Skeletal muscle cell (primary cell): ENCODE measurements at regions not wholly inside any gene's neighbourhood (a gene's known extent, or its start where the extent isn't known, plus 50 kb on each side); places are given as distances from the start of the nearest gene placed in this dataset.
"Not testable (repeated sequence)": the region's sequence is repeated elsewhere in the genome, so short reads cannot be mapped to it uniquely, and the experiment has no call there.

Experiments used
- DNase-seq: peaks from one replicate; pipeline ENCODE4 v3.0.0-alpha.2; 2010; ENCODE audit warnings: low read depth
- H3K4me3 ChIP-seq: 2 replicates; pipeline ENCODE4 v1.5.1; 2011; ENCODE audit warnings: low read depth, mild to moderate bottlenecking, control low read depth, low read length, moderate library complexity

DNA sequence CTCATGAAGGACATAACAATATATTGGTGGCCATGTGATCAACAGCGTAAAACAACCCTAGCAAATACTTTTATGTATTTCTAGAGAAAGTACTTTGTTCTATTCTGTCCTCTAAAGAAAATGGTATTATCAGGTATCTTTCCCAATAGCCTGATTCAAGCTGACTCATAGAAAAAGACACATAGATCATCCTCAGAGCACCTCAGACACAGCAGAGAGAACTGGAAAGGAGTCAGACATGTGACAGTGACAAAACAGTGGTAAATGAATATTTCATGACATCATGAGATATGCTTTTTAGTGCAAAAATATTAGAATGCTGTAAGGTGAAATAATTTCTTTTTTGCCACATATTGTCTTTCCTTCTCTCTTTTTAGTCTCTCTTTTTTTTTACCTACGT, 1355.0 kb upstream of the MAP3K7 start:
- no peak for DNase-seq
- H3K4me3 ChIP-seq, result no peak overlapping the region

DNA sequence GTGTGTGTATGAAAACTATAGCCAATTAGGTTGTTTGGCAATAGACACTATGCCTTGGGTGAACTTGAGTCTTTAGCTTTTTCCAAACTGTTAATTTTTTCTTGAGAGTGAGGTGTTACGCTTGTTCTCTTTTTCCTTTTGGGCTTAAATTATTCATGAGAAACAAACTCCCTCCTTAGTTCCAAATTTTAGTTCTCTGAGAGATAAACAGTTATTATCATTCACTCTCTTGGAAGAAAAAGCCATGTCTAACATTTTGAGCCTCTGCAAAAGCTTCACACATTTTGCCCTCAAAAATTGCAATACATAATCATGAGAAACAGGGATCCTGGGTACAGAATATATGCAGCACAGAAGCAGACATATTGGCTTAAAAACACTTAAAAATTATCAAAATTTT, 1353.9 kb upstream of the MAP3K7 start:
- no peak overlapping the region for H3K4me3 ChIP-seq
- no peak for DNase-seq

DNA sequence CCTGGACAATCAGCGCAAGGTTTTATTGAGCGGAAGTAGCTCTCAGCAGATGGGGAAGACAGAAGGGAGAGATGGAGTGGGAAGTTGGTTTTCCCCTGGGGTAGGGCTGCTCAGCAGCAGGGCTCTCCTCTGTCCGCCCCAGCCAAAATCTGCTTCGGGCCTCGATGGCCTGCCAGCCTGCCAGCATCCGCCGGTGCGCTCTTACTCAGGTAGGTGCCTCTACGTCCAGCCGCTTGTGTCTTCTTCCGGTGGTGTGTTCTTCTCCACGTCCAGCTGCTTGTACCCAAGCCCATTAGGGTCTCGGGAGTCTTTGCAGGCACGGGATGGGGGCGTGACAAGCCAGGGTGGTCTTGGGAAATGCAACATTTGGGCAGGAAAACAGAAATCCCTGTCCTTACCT, 1340.0 kb upstream of the MAP3K7 start:
- no peak overlapping the region for H3K4me3 ChIP-seq
- DNase-seq, result no peak

DNA sequence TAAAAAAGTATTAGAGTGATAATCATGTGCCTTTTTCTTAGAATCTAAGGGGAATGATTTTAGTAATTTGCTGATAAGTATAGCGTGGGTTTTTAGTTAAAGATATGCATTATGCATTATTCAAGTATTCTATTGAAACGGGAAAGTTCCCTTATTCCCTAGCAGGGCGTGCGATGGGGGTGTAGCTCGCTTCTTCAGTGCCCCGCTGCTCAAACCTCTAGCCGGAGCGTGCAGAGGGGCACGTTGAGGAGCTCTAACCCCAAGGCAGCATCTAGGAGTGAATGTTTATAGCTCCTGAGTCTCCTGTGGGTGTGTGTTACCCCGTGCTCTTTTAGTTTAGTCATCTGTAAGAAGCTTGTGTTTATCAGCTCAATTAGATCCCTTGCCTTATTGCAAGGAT, 1339.5 kb upstream of the MAP3K7 start:
- H3K4me3 ChIP-seq, result no peak overlapping the region
- DNase-seq, result no peak

DNA sequence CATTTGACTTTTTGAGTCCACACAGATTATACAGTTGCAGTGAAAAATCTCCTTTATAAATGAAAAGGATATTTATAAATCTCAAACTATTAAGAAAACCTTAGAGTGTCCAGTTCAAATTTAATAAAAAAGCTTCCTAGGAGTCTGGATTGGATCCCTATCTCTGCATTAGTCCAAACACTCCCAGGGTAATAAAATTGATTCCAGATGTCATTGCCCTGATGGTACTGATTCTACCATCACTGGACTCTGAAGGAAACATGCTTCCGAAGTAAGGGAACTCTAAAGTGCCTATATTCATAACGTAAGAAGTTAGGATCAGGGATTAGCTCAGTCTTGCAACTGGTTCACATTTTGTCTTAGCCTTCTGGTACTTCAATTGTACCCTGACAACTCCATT, 1325.1 kb upstream of the MAP3K7 start:
- no peak for DNase-seq
- no peak overlapping the region for H3K4me3 ChIP-seq

DNA sequence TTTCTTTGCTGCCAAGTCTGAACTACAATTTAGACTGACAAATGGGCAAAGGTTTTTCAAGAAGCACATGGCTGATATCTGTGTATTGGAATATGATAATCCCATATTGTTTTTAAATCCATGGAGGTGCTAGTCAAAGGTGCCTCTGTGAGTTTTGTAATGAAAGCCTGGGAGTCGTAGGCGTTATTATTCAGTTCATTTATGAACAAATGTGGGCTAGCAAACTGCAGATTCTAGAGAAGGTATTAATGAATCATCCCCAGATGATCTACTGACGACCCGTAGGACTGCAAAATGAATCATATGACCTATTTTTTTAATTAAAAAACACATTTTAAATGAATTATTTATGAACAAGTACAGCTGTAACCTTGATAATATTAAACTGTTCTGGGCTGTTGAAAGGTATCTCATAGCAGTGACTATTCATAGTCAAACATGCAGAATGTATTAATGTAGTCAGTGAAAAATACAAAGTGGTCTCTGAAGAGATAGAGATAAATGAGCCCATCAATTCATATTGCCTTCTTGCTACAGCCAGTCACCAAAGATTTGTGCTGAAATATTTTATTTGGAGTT, 1317.8 kb upstream of the MAP3K7 start:
- DNase-seq, result no peak
- no peak overlapping the region for H3K4me3 ChIP-seq

DNA sequence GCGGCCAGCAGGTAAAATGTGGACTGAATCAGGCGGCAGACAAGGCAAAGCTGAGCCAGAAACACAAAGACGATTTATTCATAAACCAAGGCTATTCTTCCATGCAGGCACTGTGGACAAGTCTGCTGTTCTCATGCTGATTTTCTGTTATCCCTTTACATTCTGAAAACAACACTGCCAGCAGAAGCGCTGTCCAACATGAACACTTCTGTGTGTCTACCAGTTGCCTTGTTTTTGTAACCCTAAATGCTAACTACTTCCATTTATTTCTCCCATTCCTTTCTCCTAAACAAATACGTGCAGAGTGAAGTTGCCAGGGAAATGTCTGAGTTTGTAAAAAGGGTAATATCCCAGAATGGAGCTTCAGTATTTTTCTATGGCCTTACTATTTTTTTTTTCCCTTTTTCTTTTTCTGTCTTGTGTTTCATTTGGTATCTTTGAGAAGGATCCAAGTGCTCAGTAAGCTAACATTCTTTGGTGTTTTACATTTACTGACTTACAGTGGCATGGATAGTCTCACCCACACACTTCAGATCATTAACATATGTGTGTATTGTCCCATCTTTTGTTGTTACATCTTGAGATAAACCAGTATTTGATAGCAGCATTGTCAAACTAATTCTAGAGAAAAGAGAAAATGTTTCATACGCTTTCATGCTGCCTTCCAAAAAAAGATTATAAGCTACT, 1308.9 kb upstream of the MAP3K7 start:
- H3K4me3 ChIP-seq, result no peak overlapping the region
- DNase-seq, result no peak

DNA sequence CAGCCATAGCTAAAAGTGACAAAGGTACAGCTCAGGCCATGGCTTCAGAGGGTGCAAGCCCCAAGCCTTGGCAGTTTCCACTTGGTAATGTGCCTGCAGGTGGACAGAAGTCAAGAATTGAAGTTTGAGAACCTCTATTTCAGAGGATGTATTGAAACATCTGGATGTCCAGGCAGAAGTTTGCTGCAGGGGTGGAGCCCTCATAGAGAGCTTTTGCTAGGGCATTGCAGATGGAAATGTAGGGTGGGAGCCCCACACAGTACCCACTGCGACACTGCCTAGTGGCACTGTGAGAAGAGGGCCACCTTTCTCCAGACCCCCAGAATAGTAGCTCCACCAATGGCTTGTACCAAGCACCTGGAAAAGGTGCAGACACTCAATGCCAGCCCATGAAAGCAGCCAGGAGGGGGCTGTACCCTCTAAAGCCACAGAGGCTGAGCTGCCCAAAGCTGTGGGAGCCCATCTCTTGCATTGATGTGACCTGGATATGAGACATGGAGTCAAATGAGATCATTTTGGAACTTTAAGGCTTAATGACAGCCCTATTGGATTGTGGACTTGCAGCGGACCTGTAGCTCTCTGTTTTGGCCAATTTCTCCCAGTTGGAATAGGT, 1299.4 kb upstream of the MAP3K7 start:
- no peak overlapping the region for H3K4me3 ChIP-seq
- DNase-seq, result no peak

DNA sequence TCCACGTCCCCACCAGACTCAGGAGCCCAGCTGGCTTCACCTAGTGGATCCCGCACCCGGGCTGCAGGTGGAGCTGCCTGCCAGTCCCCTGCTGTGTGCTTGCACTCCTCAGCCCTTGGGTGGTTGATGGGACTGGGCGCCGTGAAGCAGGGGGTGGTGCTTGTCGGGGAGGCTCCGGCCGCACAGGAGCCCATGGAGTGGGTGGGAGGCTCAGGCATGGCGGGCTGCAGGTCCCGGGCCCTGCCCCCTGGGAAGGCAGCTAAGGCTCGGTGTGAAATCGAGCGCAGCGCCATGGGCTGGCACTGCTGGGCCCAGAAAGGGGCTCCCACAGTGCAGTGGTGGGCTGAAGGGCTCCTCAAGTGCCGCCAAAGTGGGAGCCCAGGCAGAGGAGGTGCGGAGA, 1294.9 kb upstream of the MAP3K7 start:
- not testable (repeated sequence) for H3K4me3 ChIP-seq, DNase-seq

DNA sequence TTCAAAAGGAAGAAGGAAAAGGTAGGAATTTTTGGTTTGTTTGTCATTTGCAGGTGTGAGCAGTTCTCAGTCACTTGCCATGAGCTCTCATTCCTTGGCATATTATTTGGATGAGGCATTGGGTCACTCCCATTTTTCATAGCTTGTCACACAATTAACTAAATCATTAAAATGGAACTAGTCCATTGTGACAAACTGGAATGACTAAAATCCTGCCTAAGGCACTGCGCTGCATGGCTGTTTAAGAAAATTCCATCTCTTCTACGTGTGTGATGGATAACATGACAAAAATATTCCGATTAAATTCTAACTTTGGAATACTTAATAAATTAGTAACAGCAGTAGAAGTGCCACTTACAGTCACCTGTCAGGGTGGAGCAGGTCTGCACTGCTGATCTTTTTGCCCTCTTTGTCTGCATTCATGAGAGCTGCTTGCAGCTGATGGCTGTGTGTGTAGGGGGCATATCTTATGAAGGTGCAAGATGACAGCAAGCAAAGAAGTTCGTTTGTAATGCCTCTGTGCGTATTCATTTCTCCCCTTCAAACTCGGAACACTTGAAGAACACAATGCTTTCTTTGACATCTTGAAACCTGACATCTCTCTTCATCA, 1292.6 kb upstream of the MAP3K7 start:
- H3K4me3 ChIP-seq, result no peak overlapping the region
- DNase-seq, result no peak

DNA sequence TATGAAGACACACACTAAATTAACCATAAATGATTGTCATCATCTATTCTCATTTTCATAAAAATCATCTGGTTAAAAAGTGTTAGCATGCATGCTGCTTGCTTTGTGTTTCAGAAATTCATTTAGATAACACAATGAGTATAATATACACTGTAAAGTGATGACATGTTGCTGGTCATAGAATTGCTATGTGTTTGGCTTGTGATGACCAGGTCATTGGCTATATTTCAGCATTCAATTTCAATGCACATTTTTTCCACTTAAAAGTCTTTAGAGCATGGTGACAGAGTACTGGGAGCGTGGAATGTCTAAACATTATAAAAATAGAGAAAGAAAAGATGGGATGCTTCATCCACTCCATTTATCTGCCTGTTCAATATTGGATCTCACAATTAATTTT, 1291.1 kb upstream of the MAP3K7 start:
- no peak overlapping the region for H3K4me3 ChIP-seq
- no peak for DNase-seq

DNA sequence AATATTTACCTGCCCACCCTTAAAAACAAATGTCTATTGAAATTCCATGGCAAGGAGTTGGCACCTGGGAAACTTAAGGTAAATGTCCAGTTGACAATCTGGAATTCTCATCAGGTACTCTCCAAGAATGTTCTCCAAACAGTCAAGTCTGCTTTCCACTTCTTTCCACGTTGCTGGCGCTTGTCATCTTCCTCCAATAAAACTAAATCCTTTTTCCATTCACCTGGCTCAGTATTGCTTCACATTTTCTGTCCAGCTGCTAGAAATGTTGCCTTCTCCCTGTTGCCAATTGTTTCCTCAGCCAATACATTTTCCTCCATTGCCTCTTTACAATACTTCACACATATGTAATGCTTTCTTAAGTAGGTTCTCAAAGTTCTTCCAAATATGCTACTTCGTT, 1288.1 kb upstream of the MAP3K7 start:
- DNase-seq, result no peak
- no peak overlapping the region for H3K4me3 ChIP-seq

DNA sequence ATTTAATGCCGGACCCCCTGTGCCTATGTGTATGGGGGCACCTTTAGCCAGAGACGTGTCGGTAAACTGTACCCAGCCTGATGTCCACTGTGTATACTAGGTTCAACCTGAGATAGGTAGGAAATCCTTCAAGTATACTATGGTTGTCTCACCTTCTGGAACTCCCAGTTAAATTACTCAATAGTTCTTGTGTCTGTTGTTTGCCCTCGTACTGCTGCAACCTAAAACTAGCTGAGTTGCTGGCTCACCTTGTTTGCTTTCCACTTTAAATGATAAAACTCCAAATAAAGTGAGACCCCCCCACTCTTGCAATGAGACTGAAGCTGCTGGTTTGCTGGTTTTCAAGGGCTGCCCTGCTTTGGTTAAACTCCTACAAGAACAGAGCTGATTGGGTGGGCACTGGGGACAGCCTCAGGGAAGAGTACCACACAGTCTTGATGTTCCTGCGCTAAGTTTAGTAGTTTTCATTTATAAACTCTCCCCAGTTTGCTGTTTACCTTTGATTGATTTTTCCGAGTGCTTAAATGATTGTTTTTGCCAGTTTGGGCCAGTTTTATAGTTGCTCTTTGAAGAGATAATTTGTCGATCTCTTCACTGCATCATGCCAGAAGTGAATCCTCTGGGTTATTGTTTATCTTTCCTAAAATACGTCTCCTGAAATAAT, 1281.8 kb upstream of the MAP3K7 start:
- H3K4me3 ChIP-seq, result no peak overlapping the region
- DNase-seq, result no peak

DNA sequence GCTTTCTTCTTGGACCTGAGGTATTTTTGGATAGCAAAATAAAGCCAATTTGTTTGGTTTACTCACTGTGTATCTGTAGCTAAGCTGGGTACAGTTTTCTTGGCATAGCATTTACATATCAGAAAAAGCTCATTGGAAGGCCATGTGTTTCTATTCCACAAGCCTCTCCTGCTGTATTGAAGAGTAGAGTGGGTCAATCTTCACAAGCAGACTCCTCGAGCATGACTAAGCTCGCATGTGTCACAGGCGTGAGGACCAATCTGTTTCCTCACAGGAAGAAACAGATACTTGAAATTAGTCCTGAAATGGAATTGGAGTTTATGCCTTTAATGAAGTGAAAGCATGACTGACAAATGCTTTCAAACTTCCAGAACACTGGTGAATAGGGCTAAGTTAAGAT, 1279.0 kb upstream of the MAP3K7 start:
- no peak for DNase-seq
- no peak overlapping the region for H3K4me3 ChIP-seq

DNA sequence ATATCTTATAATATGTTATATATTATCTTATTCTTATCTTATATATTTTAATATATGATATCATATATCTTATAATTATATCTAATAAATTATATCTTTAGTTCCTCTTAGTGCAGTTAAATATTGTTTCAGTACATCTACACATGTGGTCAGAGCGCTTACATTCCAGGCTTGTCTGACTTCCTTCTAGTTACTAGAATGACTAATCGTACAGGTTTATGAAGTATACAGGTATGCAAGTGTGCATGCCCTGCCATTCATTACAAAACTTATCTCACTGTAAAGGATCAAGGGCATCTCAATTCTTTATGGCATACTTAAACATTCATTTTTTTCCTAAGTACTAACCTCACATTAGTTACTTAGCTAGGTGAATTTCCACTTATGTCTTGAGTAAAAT, 1278.0 kb upstream of the MAP3K7 start:
- H3K4me3 ChIP-seq, result no peak overlapping the region
- DNase-seq, result no peak

DNA sequence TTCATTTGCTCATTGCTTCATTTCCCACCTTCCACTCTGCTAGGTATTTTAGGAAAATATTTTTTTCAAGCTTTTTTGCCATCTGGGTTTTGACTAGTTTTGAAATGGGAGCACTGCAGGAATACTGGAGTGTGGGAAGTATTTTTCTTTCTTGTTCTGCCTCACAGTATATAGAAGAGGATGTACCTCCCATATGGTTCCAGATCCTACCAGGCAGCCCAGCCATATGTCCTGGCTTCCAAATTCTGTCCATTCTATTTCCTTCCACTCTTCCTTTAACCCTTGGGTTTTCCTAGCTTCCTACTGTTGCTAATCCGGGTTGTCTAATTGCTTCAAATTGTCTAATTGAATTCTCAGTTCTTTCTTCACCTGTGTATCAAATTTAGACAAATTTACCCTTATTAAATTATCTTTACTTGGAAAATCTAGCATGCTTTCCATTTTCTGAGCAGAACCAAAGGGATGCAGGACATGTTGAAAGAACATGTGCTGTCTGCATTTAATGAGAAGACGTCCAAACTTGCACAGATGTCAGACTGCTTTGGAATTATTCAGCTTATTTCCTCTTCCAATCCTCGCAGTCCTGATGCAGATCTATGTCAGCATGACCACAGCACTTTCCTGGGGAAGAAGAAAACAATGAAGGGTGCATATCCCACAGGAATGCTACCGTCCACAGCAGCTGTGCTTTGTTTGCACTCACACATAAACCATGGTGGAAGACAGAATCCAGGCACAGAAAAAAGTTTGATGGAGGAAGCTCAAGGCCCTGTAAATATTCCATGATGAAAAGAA, 1273.9 kb upstream of the MAP3K7 start:
- peak; percentile 19 for DNase-seq
- no peak overlapping the region for H3K4me3 ChIP-seq

DNA sequence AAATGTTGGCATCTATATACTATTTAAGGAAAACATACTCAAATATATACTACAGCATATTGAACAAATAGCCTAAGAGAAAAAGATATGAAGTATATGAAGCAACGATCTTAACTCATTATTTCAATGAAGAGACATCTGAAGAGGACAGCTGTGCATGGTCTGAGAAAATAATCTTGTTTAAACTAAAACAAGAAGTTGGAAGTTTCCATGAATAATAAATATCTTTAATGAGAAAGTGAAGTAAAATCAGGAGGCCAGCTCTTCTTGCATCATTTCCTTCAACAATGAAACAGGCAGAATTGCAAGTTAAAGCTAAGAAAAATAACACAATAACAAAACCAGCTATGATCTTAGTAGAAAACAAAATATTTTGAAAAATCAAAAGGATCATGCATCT, 1265.4 kb upstream of the MAP3K7 start:
- H3K4me3 ChIP-seq, result no peak overlapping the region

DNA sequence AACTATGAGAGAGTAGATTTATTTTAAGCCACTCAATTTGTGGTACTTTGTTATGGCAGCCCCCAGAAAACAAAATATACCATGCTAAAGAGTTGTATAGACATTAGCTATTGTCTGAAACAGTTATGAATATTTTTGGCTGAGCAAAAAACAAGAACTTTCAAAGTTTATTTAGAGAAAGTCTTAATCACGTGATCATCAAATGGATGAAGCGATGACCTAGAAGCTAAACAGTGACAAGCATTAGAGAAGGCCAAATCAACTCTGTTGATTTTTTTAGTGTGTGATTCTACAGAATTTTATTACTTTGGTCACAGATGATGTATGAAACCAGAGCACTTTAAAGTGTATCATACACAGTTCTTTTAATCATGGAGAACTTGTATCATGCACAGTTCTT, 1247.9 kb upstream of the MAP3K7 start:
- H3K4me3 ChIP-seq, result no peak overlapping the region
- DNase-seq, result no peak

More for the DNA sequence above, 1265.4 kb upstream of the MAP3K7 start:
- no peak for DNase-seq

DNA sequence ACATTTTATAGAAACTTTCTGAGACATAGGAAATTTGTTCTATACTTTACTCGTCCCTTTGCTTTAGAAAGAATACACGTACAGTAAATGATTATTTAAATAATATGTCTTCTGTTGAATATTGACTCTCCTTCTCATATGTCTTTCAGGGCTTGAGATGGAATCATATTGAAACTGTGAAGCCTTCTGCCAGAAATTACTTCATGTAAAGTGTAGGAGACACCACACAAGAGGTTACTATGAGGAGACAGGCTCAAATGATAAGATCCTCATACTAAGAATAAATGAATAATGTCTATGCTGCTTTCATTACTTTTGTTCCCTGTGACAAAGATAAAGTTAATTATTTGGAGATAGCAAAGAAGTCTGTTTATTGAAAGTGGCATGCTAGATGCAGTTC, 1240.3 kb upstream of the MAP3K7 start:
- no peak for DNase-seq
- no peak overlapping the region for H3K4me3 ChIP-seq

DNA sequence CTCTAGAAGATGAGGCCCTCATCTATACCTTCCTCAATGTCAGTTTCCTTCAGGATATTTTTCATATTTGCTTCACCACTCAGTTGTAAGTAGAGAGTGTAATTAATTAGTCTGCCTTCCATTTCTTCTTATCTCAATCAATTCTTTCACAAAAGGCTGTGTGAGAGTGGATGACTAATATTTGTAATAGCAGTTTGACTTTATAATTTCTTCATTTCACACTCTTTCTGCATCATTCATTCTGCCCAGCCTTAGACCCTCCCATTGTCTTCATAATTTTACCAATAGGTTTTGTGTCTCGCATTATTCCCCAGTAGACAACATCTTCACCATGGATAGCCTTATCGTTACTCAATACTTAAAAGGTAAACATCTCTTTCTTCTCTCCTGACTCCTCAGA, 1239.3 kb upstream of the MAP3K7 start:
- H3K4me3 ChIP-seq, result no peak overlapping the region
- no peak for DNase-seq
